Ovary (tissue), 7 donors: ENCODE measurements at regions not wholly inside any gene's neighbourhood (a gene's known extent, or its start where the extent isn't known, plus 50 kb on each side); places are given as distances from the start of the nearest gene placed in this dataset.

Experiments used
- DNase-seq, 5 donors: peaks; one replicate each; pipeline ENCODE4 v3.0.0-alpha.2; 2019 to 2020
- H3K27ac ChIP-seq, 2 donors: fragments of 200-600 bp; one replicate each; pipeline versions ENCODE4 v1.5.1 to v1.8.0; 2019 to 2022
- H3K27me3 ChIP-seq: fragments of 200-600 bp; one replicate; pipeline ENCODE4 v1.8.0; 2022
- H3K36me3 ChIP-seq: fragments of 200-600 bp; sonication (generic); one replicate; pipeline ENCODE4 v1.5.1; 2019
- H3K4me1 ChIP-seq: one replicate; pipeline ENCODE4 v1.8.1; 2013; ENCODE audit warnings: mild to moderate bottlenecking, moderate library complexity; ENCODE audit not compliant: insufficient read depth
- H3K4me3 ChIP-seq: fragments of 200-600 bp; sonication (generic); one replicate; pipeline ENCODE4 v1.5.1; 2017
- H3K9me3 ChIP-seq, 2 donors: fragments of 200-600 bp in 1 of 2; sonication (generic) in 1 of 2; one replicate each; pipeline versions ENCODE4 v1.5.1 to v1.8.1; 2013 to 2019; ENCODE audit warnings: mild to moderate bottlenecking in 1 of 2, moderate library complexity in 1 of 2
- EP300 ChIP-seq: sonication (generic); formaldehyde crosslinking; IDR thresholded peaks from one replicate; pipeline ENCODE4 v1.6.1; 2017; ENCODE audit warnings: antibody characterized with exemption
- POLR2A ChIP-seq: fragments of 450-650 bp; IDR thresholded peaks from one replicate; pipeline ENCODE4 v1.6.1; 2017; ENCODE audit warnings: antibody characterized with exemption, mild to moderate bottlenecking, moderate library complexity
- WGBS, 3 donors: extraction: QIAGEN DNeasy Blood & Tissue Kit in 1 of 3; methylation state at CpG; one replicate each; pipeline versions ENCODE4 v1.1.5 to v1.1.7; 2013 to 2017; 5-methylcytosine and 5-hydroxymethylcytosine counted together
- intact Hi-C, 4 donors: fragments of 100-400 bp; cut with DNase I; formaldehyde crosslinking; loops; one replicate each; pipeline versions ENCODE4 v1.11.0 to v1.15.1; 2022 to 2023
- TF ChIP-seq, protein P1 (sequence below), 3 donors: fragments of 450-650 bp in 2 of 3; fragments of 200-600 bp in 1 of 3; IDR thresholded peaks; one replicate each; pipeline versions ENCODE4 v1.5.1 to v1.8.0; 2016 to 2022; ENCODE audit warnings: antibody characterized with exemption in 3 of 3, mild to moderate bottlenecking in 1 of 3
- donor health status: DM: no; HTN: no; CAD: no; lungs with moderate emphysema.
- donor health status: DM: no; HTN: no; CAD: no.
- donor health status: Bipolar disorder and iron deficiency.
- donor health status: DM: no; HTN: no; CAD: no.
- donor health status: DM: yes; HTN: yes; CAD: no.

DNA sequence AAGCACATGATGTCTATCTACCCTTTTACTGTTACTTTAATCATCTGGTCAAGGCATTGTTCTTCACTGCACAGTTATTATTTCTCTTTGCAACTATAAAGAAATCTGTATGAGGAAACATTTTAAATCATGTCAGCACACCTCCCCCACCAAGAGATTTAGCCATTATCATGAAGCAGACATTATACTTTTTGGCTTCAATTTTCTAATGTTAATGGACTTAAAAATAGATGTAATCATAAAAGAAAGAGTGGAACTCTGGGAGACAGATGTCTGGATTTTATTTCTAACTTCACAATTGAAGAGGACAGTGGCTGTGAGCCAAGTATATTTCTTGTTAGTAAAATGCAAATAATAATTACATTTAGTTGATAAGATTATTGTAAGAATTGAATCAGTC, 932.4 kb downstream of the TAF11L14 start:
- no peaks in the 10 kb centered on the region for H3K4me1 ChIP-seq
- TF ChIP-seq EP300 (no peak), POLR2A (no peak)
- TF ChIP-seq, protein P1, sequence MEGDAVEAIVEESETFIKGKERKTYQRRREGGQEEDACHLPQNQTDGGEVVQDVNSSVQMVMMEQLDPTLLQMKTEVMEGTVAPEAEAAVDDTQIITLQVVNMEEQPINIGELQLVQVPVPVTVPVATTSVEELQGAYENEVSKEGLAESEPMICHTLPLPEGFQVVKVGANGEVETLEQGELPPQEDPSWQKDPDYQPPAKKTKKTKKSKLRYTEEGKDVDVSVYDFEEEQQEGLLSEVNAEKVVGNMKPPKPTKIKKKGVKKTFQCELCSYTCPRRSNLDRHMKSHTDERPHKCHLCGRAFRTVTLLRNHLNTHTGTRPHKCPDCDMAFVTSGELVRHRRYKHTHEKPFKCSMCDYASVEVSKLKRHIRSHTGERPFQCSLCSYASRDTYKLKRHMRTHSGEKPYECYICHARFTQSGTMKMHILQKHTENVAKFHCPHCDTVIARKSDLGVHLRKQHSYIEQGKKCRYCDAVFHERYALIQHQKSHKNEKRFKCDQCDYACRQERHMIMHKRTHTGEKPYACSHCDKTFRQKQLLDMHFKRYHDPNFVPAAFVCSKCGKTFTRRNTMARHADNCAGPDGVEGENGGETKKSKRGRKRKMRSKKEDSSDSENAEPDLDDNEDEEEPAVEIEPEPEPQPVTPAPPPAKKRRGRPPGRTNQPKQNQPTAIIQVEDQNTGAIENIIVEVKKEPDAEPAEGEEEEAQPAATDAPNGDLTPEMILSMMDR (IDR thresholded peaks at IDR 0.05), result no peak
- no peaks in the 10 kb centered on the region for H3K9me3 ChIP-seq
- no peaks in the 10 kb centered on the region for H3K36me3 ChIP-seq
- no peak overlapping the region for H3K27ac ChIP-seq
- no peaks in the 10 kb centered on the region for H3K27me3 ChIP-seq
- H3K4me3 ChIP-seq, result no peak overlapping the region
- DNase-seq, result no peak
- intact Hi-C loops, result loop anchor here in 1 of 4 donors (10.0 kb wide), 1 partner anchor 978 kb away; no protein-coding TSS in a partner anchor

DNA sequence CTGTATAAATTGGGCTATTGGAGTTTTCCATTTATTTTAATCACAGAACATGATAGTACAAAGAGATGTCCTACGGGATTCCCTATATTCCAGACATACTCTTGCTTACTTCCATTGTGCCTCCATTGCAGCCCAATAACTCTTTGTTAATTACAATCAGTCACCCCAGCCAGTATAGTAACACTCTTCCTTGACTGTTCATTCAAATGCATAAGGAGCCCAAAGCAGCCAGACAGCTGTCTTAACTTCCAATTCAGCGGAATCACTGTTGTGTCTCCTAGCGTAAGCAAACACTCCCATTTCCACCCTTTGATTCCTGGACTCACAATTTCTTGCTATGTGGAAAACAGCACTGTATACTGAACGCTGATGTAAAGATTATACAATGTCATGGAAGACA, 942.3 kb downstream of the TAF11L14 start:
- TF ChIP-seq EP300, result no peak
- TF ChIP-seq, protein P1 (IDR thresholded peaks at IDR 0.05), result no peak
- no peak for TF ChIP-seq POLR2A
- no peaks in the 10 kb centered on the region for H3K36me3 ChIP-seq
- no peaks in the 10 kb centered on the region for H3K27me3 ChIP-seq
- H3K4me3 ChIP-seq, result no peak overlapping the region
- no peak overlapping the region for H3K27ac ChIP-seq
- H3K9me3 ChIP-seq, result no peaks in the 10 kb centered on the region
- DNase-seq, result no peak
- intact Hi-C loops, result no loop called here
- 76 to 84% (median 77%) methylated on average over 4 of the region's 4 CpGs for WGBS, 3 donors
- no peaks in the 10 kb centered on the region for H3K4me1 ChIP-seq

DNA sequence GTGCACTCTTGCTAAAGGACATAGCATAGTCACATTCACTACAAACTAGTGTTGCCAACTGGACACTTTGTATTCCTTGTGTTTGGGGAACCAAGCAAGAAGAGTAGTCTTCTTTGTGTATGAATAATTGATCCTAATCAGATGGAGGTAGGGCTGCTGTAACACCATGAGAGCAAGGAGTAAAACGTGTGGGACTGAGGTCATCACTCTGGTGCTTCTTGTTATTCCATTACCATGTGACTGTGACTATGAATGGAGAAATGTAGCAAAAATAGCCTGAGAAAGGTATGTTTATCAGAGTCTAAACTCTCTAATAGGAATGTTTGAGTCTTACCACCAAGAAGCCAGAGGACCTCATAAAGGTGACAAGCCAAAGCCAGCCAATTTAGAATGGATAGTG, 966.9 kb downstream of the TAF11L14 start:
- H3K4me3 ChIP-seq, result no peak overlapping the region
- no peaks in the 10 kb centered on the region for H3K36me3 ChIP-seq
- H3K27ac ChIP-seq, result no peak overlapping the region
- no peaks in the 10 kb centered on the region for H3K9me3 ChIP-seq
- no peak for DNase-seq
- intact Hi-C loops, result no loop called here
- 50 to 61% (median 59%) methylated on average over 1 of the region's 1 CpG for WGBS, 3 donors
- no peaks in the 10 kb centered on the region for H3K27me3 ChIP-seq
- no peaks in the 10 kb centered on the region for H3K4me1 ChIP-seq
- TF ChIP-seq POLR2A, result no peak
- TF ChIP-seq, protein P1 (IDR thresholded peaks at IDR 0.05), result no peak
- no peak for TF ChIP-seq EP300

DNA sequence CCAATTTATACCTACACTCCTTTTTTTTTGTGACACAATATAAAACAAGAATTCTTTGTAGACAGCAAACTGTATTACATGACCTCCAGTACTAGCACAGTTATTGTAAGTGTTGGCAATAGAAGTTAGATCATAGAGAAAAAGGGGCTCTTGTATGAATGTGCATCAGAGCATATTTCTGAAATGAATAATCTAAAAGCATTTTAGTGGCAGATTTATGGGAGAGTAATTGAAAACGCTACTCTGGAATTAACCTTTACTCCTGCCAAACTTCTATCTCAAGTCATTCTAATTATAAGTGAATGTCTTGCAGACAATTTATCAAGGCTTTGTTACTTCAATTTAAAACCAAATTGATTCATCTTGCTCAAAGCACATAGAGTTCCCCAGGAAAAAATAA, 968.1 kb downstream of the TAF11L14 start:
- Histone ChIP-seq H3K27me3 (no peaks in the 10 kb centered on the region), H3K36me3 (no peaks in the 10 kb centered on the region), H3K4me3 (no peak overlapping the region), H3K4me1 (no peaks in the 10 kb centered on the region), H3K27ac (no peak overlapping the region), H3K9me3 (no peaks in the 10 kb centered on the region)
- intact Hi-C loops, result no loop called here
- TF ChIP-seq POLR2A (no peak), EP300 (no peak)
- TF ChIP-seq, protein P1 (IDR thresholded peaks at IDR 0.05), result no peak
- DNase-seq, result no peak
- 12 to 23% (median 19%) methylated on average over 1 of the region's 1 CpG for WGBS, 3 donors

DNA sequence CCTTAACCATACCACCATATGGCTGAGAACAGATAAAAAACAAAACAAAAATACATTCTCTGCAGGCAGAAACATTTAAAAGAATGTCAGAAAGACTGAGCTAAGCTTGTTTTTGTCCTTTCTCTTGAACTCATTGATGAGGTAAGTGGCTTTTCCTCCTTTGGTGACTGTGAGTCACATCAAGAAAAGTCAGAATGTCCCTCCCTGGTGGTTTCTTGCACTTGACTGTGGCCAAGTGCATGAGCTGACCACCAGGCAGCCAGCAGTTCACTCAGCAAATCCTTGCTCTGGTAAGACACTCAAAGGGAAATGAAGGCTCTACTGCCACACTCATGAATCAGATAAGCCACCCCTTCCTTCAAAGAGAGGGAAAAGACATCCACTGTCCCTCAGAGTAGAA, 970.9 kb downstream of the TAF11L14 start:
- H3K27ac ChIP-seq, result no peak overlapping the region
- TF ChIP-seq, protein P1 (IDR thresholded peaks at IDR 0.05), result no peak
- TF ChIP-seq EP300 (no peak), POLR2A (no peak)
- intact Hi-C loops, result no loop called here
- H3K9me3 ChIP-seq, result no peaks in the 10 kb centered on the region
- H3K4me3 ChIP-seq, result no peak overlapping the region
- H3K4me1 ChIP-seq, result no peaks in the 10 kb centered on the region
- no peak for DNase-seq
- no peaks in the 10 kb centered on the region for H3K36me3 ChIP-seq
- no peaks in the 10 kb centered on the region for H3K27me3 ChIP-seq
